ENCODE measurements at regions not wholly inside any gene's neighbourhood (a gene's known extent, or its start where the extent isn't known, plus 50 kb on each side); places are given as distances from the start of the nearest gene placed in this dataset.

DNA sequence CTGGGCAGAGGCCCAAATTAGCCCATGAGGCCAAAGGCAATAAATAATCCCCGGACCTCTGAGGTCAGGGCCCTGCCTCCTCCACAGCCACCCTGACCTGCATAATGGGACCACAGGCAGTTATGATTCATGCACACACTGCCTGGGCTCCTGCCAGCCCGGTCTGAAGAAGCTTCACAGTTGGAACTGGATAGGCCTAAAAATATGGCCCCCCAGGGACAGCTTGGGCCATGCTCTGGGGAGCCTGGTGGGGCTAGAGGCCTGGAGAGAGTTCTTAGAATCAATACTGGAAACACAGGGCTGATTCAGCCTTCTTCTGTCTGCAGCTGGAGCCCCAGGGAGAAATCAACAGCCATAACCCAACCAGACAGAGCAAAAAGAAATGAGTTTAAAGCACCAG is 112.8 kb upstream of the CADM1 start:
- Histone ChIP-seq H2AK5ac (ENCODE audit: low read length) (no peak overlapping the region), H4K8ac (ENCODE audit: low read depth, low read length) (no peak overlapping the region), H3K9ac (ENCODE audit: low read length) (no peak overlapping the region), H3K27ac (ENCODE audit: low read depth, low read length) (no peak overlapping the region), H3K23ac (ENCODE audit: low read length) (no peak overlapping the region), H3K4ac (ENCODE audit: low read depth, low read length) (no peak overlapping the region), H3K79me2 (ENCODE audit: control insufficient read depth, insufficient read depth, low read length, poor library complexity) (no peaks in the 10 kb centered on the region), H3K14ac (ENCODE audit: low read length) (no peak overlapping the region), H3K9me3 (ENCODE audit: insufficient read depth, low read depth, low read length) (no peaks in the 10 kb centered on the region), H2BK5ac (ENCODE audit: low read depth, low read length, poor library complexity) (no peak overlapping the region), H2BK12ac (ENCODE audit: low read length) (no peak overlapping the region), H3K18ac (ENCODE audit: low read length) (no peak overlapping the region), H3K4me1 (ENCODE audit: control insufficient read depth in 1 of 2, insufficient read depth in 2 of 2, low read length in 2 of 2) (peaks cover 2 to 10% of the 10 kb centered on the region in 2 experiments), H3K4me3 (ENCODE audit: low read depth, low read length) (no peak overlapping the region), H2BK120ac (ENCODE audit: insufficient read depth, low read length, poor library complexity) (no peak overlapping the region), H3K79me1 (ENCODE audit: low read length) (no peaks in the 10 kb centered on the region), H2AFZ (ENCODE audit: insufficient read depth, low read length, poor library complexity) (no peak overlapping the region), H3K4me2 (ENCODE audit: low read length) (no peak overlapping the region), H3K36me3 (ENCODE audit: control insufficient read depth in 1 of 2, insufficient read depth in 2 of 2, low read length in 2 of 2) (no peaks in the 10 kb centered on the region), H4K91ac (ENCODE audit: low read depth, low read length) (no peak overlapping the region), H4K12ac (ENCODE audit: low read depth, low read length) (no peak overlapping the region), H3K27me3 (ENCODE audit: insufficient read depth, low read length) (no peaks in the 10 kb centered on the region)
- no CpG with 5 or more reads among the region's 2 CpGs for WGBS (ENCODE audit: extremely low coverage, insufficient coverage, insufficient read length)
- no peak for DNase-seq

DNA sequence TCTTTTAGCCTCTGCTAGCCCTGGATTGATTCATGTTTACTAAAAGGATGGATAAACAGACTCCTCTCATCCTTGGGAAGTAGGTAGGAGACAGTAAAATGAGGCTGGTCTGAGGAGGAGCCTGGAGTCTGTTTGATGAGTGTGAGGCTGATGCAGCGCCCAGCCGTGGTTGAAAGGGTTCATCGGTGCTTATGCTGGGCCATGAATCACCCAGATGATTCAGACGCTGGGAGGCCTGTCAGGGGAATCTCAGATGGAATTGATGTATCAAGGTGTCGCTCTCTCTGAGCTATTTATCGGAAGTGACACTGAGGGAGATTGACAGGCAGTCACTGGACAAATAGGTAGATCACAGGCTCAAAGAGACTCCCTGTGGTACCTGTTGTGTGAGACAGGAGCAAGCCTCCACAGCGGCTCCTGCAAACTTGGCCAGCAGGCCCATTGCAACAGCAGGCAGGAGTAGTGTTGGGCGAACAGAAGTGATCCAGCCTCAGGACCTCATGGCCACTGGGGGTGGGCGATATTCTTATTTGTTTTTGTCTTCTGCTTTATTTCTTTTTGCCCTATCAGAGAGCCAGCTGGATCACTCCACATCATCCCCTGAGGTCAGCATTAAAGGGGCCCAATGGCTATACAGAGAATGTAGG is 109.9 kb upstream of the CADM1 start:
- Histone ChIP-seq H2AFZ (ENCODE audit: insufficient read depth, low read length, poor library complexity) (no peak overlapping the region), H3K4ac (ENCODE audit: low read depth, low read length) (no peak overlapping the region), H2BK12ac (ENCODE audit: low read length) (no peak overlapping the region), H3K36me3 (ENCODE audit: control insufficient read depth in 1 of 2, insufficient read depth in 2 of 2, low read length in 2 of 2) (no peaks in the 10 kb centered on the region), H3K4me3 (ENCODE audit: low read depth, low read length) (no peak overlapping the region), H3K23ac (ENCODE audit: low read length) (no peak overlapping the region), H3K4me1 (ENCODE audit: control insufficient read depth in 1 of 2, insufficient read depth in 2 of 2, low read length in 2 of 2) (peaks cover 2 to 10% of the 10 kb centered on the region in 2 experiments), H2BK5ac (ENCODE audit: low read depth, low read length, poor library complexity) (no peak overlapping the region), H2AK5ac (ENCODE audit: low read length) (no peak overlapping the region), H3K79me1 (ENCODE audit: low read length) (no peaks in the 10 kb centered on the region), H3K14ac (ENCODE audit: low read length) (no peak overlapping the region), H3K79me2 (ENCODE audit: control insufficient read depth, insufficient read depth, low read length, poor library complexity) (no peaks in the 10 kb centered on the region), H4K8ac (ENCODE audit: low read depth, low read length) (no peak overlapping the region), H3K18ac (ENCODE audit: low read length) (no peak overlapping the region), H4K12ac (ENCODE audit: low read depth, low read length) (no peak overlapping the region), H4K91ac (ENCODE audit: low read depth, low read length) (no peak overlapping the region), H3K27me3 (ENCODE audit: insufficient read depth, low read length) (no peaks in the 10 kb centered on the region), H3K4me2 (ENCODE audit: low read length) (no peak overlapping the region), H3K27ac (ENCODE audit: low read depth, low read length) (no peak overlapping the region), H2BK120ac (ENCODE audit: insufficient read depth, low read length, poor library complexity) (no peak overlapping the region), H3K9ac (ENCODE audit: low read length) (no peak overlapping the region), H3K9me3 (ENCODE audit: insufficient read depth, low read depth, low read length) (no peaks in the 10 kb centered on the region)
- peak; percentile 65 to 71 for DNase-seq
- WGBS (ENCODE audit: extremely low coverage, insufficient coverage, insufficient read length) = no CpG with 5 or more reads among the region's 9 CpGs

DNA sequence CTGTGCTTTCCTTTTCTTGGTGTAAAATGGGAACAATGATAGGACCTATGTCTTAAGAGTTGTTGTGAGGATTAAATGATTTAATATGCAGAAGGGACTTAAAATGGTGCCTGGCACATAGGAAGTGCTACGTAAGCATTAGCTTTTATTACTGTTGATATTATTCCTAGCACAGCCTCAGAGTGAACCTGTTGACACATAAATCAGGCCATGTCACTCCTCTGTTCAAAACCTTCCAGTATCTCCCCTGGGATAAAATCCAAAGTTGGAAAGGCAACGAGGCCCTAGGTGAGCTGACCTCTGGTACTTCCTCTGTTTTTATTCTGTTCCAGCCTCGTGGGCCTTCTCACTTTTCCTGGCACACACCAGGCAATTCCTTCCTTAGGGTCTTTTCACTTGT is 108.8 kb upstream of the CADM1 start:
- H3K4ac ChIP-seq (ENCODE audit: low read depth, low read length) = no peak overlapping the region
- H3K27me3 ChIP-seq (ENCODE audit: insufficient read depth, low read length) = no peaks in the 10 kb centered on the region
- no peak overlapping the region for H2AK5ac ChIP-seq (ENCODE audit: low read length)
- H3K4me2 ChIP-seq (ENCODE audit: low read length) = no peak overlapping the region
- H2BK5ac ChIP-seq (ENCODE audit: low read depth, low read length, poor library complexity) = no peak overlapping the region
- WGBS (ENCODE audit: extremely low coverage, insufficient coverage, insufficient read length) = no CpG with 5 or more reads among the region's 3 CpGs
- H4K8ac ChIP-seq (ENCODE audit: low read depth, low read length) = no peak overlapping the region
- H3K23ac ChIP-seq (ENCODE audit: low read length) = no peak overlapping the region
- no peak overlapping the region for H2AFZ ChIP-seq (ENCODE audit: insufficient read depth, low read length, poor library complexity)
- H3K9me3 ChIP-seq (ENCODE audit: insufficient read depth, low read depth, low read length) = no peaks in the 10 kb centered on the region
- H2BK120ac ChIP-seq (ENCODE audit: insufficient read depth, low read length, poor library complexity) = no peak overlapping the region
- H3K4me3 ChIP-seq (ENCODE audit: low read depth, low read length) = no peak overlapping the region
- no peak overlapping the region for H3K14ac ChIP-seq (ENCODE audit: low read length)
- DNase-seq = no peak
- H3K27ac ChIP-seq (ENCODE audit: low read depth, low read length) = no peak overlapping the region
- no peaks in the 10 kb centered on the region for H3K79me1 ChIP-seq (ENCODE audit: low read length)
- H4K12ac ChIP-seq (ENCODE audit: low read depth, low read length) = no peak overlapping the region
- no peak overlapping the region for H2BK12ac ChIP-seq (ENCODE audit: low read length)
- H3K9ac ChIP-seq (ENCODE audit: low read length) = no peak overlapping the region
- H3K4me1 ChIP-seq (ENCODE audit: control insufficient read depth in 1 of 2, insufficient read depth in 2 of 2, low read length in 2 of 2) = peaks cover 2 to 7% of the 10 kb centered on the region in 2 experiments
- no peak overlapping the region for H4K91ac ChIP-seq (ENCODE audit: low read depth, low read length)
- H3K18ac ChIP-seq (ENCODE audit: low read length) = no peak overlapping the region
- no peaks in the 10 kb centered on the region for H3K36me3 ChIP-seq (ENCODE audit: control insufficient read depth in 1 of 2, insufficient read depth in 2 of 2, low read length in 2 of 2)
- H3K79me2 ChIP-seq (ENCODE audit: control insufficient read depth, insufficient read depth, low read length, poor library complexity) = no peaks in the 10 kb centered on the region

DNA sequence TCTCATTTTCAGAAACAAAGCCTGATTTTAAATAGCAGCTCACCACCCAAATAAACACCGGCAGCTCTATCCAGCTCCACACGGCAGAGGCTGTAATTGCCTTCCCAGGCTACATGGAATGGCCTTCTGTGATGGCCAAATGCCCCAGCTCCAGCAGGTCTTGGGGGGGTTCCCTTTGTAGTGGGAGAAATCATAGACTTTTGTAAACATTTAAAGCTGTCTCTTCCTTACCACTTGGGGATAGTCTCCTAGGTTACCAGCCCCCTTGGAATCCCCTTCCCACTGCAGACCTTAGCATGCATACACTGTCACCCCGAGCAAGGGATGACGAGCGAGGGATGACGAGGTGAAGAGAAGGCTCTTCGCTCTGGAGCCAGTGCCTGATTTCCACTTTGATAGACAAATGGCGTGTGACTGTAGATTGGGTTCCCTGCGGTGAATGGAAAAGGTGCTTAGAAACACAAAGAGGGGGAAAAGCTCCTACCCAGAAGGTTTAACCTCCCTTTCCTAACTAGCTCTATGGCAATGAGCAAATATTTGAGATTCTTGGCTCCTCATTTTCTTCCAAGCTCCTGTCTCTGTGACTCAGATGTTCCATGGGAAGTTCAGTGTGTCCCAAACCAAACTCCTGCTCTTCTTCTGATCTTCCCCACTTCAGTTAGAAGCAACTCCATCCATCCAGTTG is 108.0 kb upstream of the CADM1 start:
- Histone ChIP-seq H4K91ac (ENCODE audit: low read depth, low read length) (no peak overlapping the region), H2BK12ac (ENCODE audit: low read length) (no peak overlapping the region), H3K27ac (ENCODE audit: low read depth, low read length) (no peak overlapping the region), H3K79me1 (ENCODE audit: low read length) (no peaks in the 10 kb centered on the region), H3K4me2 (ENCODE audit: low read length) (no peak overlapping the region), H4K12ac (ENCODE audit: low read depth, low read length) (no peak overlapping the region), H2BK120ac (ENCODE audit: insufficient read depth, low read length, poor library complexity) (no peak overlapping the region), H2AK5ac (ENCODE audit: low read length) (no peak overlapping the region), H3K36me3 (ENCODE audit: control insufficient read depth in 1 of 2, insufficient read depth in 2 of 2, low read length in 2 of 2) (no peaks in the 10 kb centered on the region), H3K18ac (ENCODE audit: low read length) (no peak overlapping the region), H3K9me3 (ENCODE audit: insufficient read depth, low read depth, low read length) (no peaks in the 10 kb centered on the region), H3K27me3 (ENCODE audit: insufficient read depth, low read length) (no peaks in the 10 kb centered on the region), H2BK5ac (ENCODE audit: low read depth, low read length, poor library complexity) (no peak overlapping the region), H3K9ac (ENCODE audit: low read length) (no peak overlapping the region), H3K4ac (ENCODE audit: low read depth, low read length) (no peak overlapping the region), H3K23ac (ENCODE audit: low read length) (no peak overlapping the region), H3K4me3 (ENCODE audit: low read depth, low read length) (no peak overlapping the region), H4K8ac (ENCODE audit: low read depth, low read length) (no peak overlapping the region), H3K79me2 (ENCODE audit: control insufficient read depth, insufficient read depth, low read length, poor library complexity) (no peaks in the 10 kb centered on the region), H2AFZ (ENCODE audit: insufficient read depth, low read length, poor library complexity) (no peak overlapping the region), H3K14ac (ENCODE audit: low read length) (no peak overlapping the region), H3K4me1 (ENCODE audit: control insufficient read depth in 1 of 2, insufficient read depth in 2 of 2, low read length in 2 of 2) (peaks cover 2 to 7% of the 10 kb centered on the region in 2 experiments)
- no peak for DNase-seq
- WGBS (ENCODE audit: extremely low coverage, insufficient coverage, insufficient read length) = no CpG with 5 or more reads among the region's 9 CpGs

Measured in trophoblast cell (in vitro differentiated cells and primary cell).